SK-N-SH (cell line): ENCODE measurements at regions not wholly inside any gene's neighbourhood (a gene's known extent, or its start where the extent isn't known, plus 50 kb on each side); places are given as distances from the start of the nearest gene placed in this dataset.

ENCODE experiments used
- CTCF ChIA-PET: fragments of 300-600, 350-600 bp; formaldehyde crosslinking; extraction: SDS; loops from one replicate; lab custom pipeline; 2021; lab: Yijun Ruan, JAX
- POLR2A ChIA-PET: fragments of 350-600 bp; sonication (Branson Sonifier 250); formaldehyde crosslinking; extraction: SDS; loops from one replicate; lab custom pipeline; 2020; ENCODE audit warnings: antibody characterized with exemption, inconsistent platforms; lab: Yijun Ruan, JAX
- DNase-seq: peaks from one replicate; pipeline ENCODE4 v3.0.0; 2012
- H2AFZ ChIP-seq: fragments of 200-600 bp; sonication (generic); 2 replicates; pipeline ENCODE4 v1.8.1; 2016; ENCODE audit warnings: antibody characterized with exemption, mild to moderate bottlenecking, low read depth
- H3F3A ChIP-seq: fragments of 200-600 bp; sonication (generic); replicated peaks from 2 replicates; pipeline ENCODE3; 2016; ENCODE audit warnings: antibody characterized with exemption, mild to moderate bottlenecking; ENCODE audit not compliant: insufficient read depth
- H3K27ac ChIP-seq, 2 experiments: fragments of 200-500 bp in 1 of 2; fragments of 200-600 bp in 1 of 2; sonication (Bioruptor generic) in 1 of 2; sonication (generic), shearing (Covaris generic) in 1 of 2; 2 replicates each; pipeline versions ENCODE4 v1.5.1 to v1.6.1; 2014 to 2016; ENCODE audit warnings: low read depth in 2 of 2, inconsistent platforms in 1 of 2, low read length in 1 of 2, mild to moderate bottlenecking in 1 of 2, mixed read lengths in 1 of 2
- H3K27me3 ChIP-seq: fragments of 200-600 bp; sonication (generic), shearing (Covaris generic); 2 replicates; pipeline ENCODE4 v1.6.1; 2016; ENCODE audit warnings: mixed run types; ENCODE audit not compliant: insufficient read depth
- H3K36me3 ChIP-seq, 2 experiments: fragments of 200-500 bp in 1 of 2; fragments of 200-600 bp in 1 of 2; sonication (Bioruptor generic) in 1 of 2; sonication (generic) in 1 of 2; replicated peaks in 1 of 2; 2 replicates each; pipeline versions ENCODE3 to v1.5.1; 2014 to 2016; ENCODE audit warnings: low read length in 1 of 2, mild to moderate bottlenecking in 1 of 2; ENCODE audit not compliant: insufficient read depth in 2 of 2, control insufficient read depth in 1 of 2
- H3K4me1 ChIP-seq, 2 experiments: fragments of 200-500 bp in 1 of 2; fragments of 200-600 bp in 1 of 2; sonication (Bioruptor generic) in 1 of 2; sonication (generic), shearing (Covaris generic) in 1 of 2; 2 replicates each; pipeline versions ENCODE4 v1.5.1 to v1.6.1; 2014 to 2016; ENCODE audit warnings: low read depth in 1 of 2, low read length in 1 of 2, mixed run types in 1 of 2; ENCODE audit not compliant: insufficient read depth in 2 of 2, control insufficient read depth in 1 of 2
- H3K4me2 ChIP-seq: fragments of 200-600 bp; sonication (generic), shearing (Covaris generic); 2 replicates; pipeline ENCODE4 v1.6.1; 2017; ENCODE audit warnings: mixed run types
- H3K4me3 ChIP-seq, 2 experiments: fragments of 200-500 bp in 1 of 2; fragments of 200-600 bp in 1 of 2; sonication (Bioruptor generic) in 1 of 2; sonication (generic), shearing (Covaris generic) in 1 of 2; 2 replicates each; pipeline versions ENCODE4 v1.5.1 to v1.8.1; 2014 to 2016; ENCODE audit warnings: low read depth in 2 of 2, inconsistent platforms in 1 of 2, low read length in 1 of 2, mild to moderate bottlenecking in 1 of 2, mixed read lengths in 1 of 2, moderate library complexity in 1 of 2
- H3K79me2 ChIP-seq: fragments of 200-600 bp; sonication (generic); 2 replicates; pipeline ENCODE4 v1.8.1; 2017; ENCODE audit warnings: mild to moderate bottlenecking; ENCODE audit not compliant: insufficient read depth
- H3K9ac ChIP-seq: fragments of 200-600 bp; sonication (generic); 2 replicates; pipeline ENCODE4 v1.6.1; 2017; ENCODE audit warnings: mixed run types
- H3K9me2 ChIP-seq: fragments of 200-600 bp; sonication (generic); 2 replicates; pipeline ENCODE4 v1.6.1; 2017; ENCODE audit warnings: mixed run types
- H3K9me3 ChIP-seq: fragments of 200-600 bp; sonication (generic); 2 replicates; pipeline ENCODE4 v1.6.1; 2017; ENCODE audit warnings: mixed run types, mild to moderate bottlenecking, moderate library complexity
- H4K20me1 ChIP-seq: fragments of 200-600 bp; sonication (generic); 2 replicates; pipeline ENCODE4 v1.6.1; 2017; ENCODE audit warnings: mild to moderate bottlenecking, mixed run types; ENCODE audit not compliant: insufficient read depth
- EP300 ChIP-seq, 2 experiments: IDR thresholded peaks; 2 replicates each; pipeline versions ENCODE4 v1.4.0 to v1.6.1; 2012; ENCODE audit warnings: borderline replicate concordance in 1 of 2, low read depth in 1 of 2, low read length in 1 of 2
- FOXJ3 ChIP-seq: sonication (generic); formaldehyde crosslinking; IDR thresholded peaks from 2 replicates; pipeline ENCODE4 v1.5.1; 2020; ENCODE audit warnings: mild to moderate bottlenecking, missing genetic modification reagents
- FOXM1 ChIP-seq: IDR thresholded peaks from 2 replicates; pipeline ENCODE4 v1.4.0; 2012; ENCODE audit warnings: low read depth, mild to moderate bottlenecking
- GABPA ChIP-seq: IDR thresholded peaks from 2 replicates; pipeline ENCODE4 v1.4.0; 2012; ENCODE audit warnings: low read depth, mild to moderate bottlenecking
- JUND ChIP-seq: IDR thresholded peaks from 2 replicates; pipeline ENCODE4 v1.4.0; 2012
- MAX ChIP-seq: IDR thresholded peaks from 2 replicates; pipeline ENCODE4 v1.4.0; 2012; ENCODE audit warnings: low read depth
- MEF2A ChIP-seq: IDR thresholded peaks from 2 replicates; pipeline ENCODE4 v1.4.0; 2012; ENCODE audit warnings: low read depth, borderline replicate concordance
- MXI1 ChIP-seq: IDR thresholded peaks from 2 replicates; pipeline ENCODE4 v1.6.1; 2012; ENCODE audit warnings: mild to moderate bottlenecking, low read depth, low read length, improper control_type of control experiment
- NFIC ChIP-seq: IDR thresholded peaks from 2 replicates; pipeline ENCODE4 v1.4.0; 2012; ENCODE audit warnings: borderline replicate concordance
- NRF1 ChIP-seq: IDR thresholded peaks from 2 replicates; pipeline ENCODE4 v1.6.1; 2012; ENCODE audit warnings: low read depth, mild to moderate bottlenecking, low read length
- RAD21 ChIP-seq: IDR thresholded peaks from 2 replicates; pipeline ENCODE4 v1.6.1; 2012; ENCODE audit warnings: mild to moderate bottlenecking, low read length
- RXRA ChIP-seq: IDR thresholded peaks from 2 replicates; pipeline ENCODE4 v1.4.0; 2012; ENCODE audit warnings: low read depth, mild to moderate bottlenecking, borderline replicate concordance
- SIN3A ChIP-seq: IDR thresholded peaks from 2 replicates; pipeline ENCODE4 v1.6.1; 2012; ENCODE audit warnings: low read depth, mild to moderate bottlenecking, low read length, moderate library complexity, borderline replicate concordance
- SMC3 ChIP-seq: IDR thresholded peaks from 2 replicates; pipeline ENCODE4 v1.6.1; 2012; ENCODE audit warnings: low read depth, low read length, improper control_type of control experiment
- TAF1 ChIP-seq: IDR thresholded peaks from 2 replicates; pipeline ENCODE4 v1.6.1; 2012; ENCODE audit warnings: low read depth, mild to moderate bottlenecking, low read length, moderate library complexity, borderline replicate concordance
- TCF12 ChIP-seq: IDR thresholded peaks from 2 replicates; pipeline ENCODE4 v1.4.0; 2012
- TEAD4 ChIP-seq: IDR thresholded peaks from 2 replicates; pipeline ENCODE4 v1.4.0; 2012; ENCODE audit warnings: mild to moderate bottlenecking, borderline replicate concordance; ENCODE audit not compliant: insufficient read depth
- USF1 ChIP-seq: IDR thresholded peaks from 2 replicates; pipeline ENCODE4 v1.4.0; 2012; ENCODE audit warnings: low read depth, borderline replicate concordance
- YY1 ChIP-seq: IDR thresholded peaks from 2 replicates; pipeline ENCODE4 v1.4.0; 2012; ENCODE audit warnings: low read depth, mild to moderate bottlenecking
- ZBTB33 ChIP-seq: IDR thresholded peaks from 2 replicates; pipeline ENCODE4 v1.4.0; 2012; ENCODE audit warnings: low read depth, borderline replicate concordance
- WGBS: methylation state at CpG from one replicate; pipeline ENCODE4 v1.1.6; 2017; ENCODE audit warnings: low lambda C conversion rate; 5-methylcytosine and 5-hydroxymethylcytosine counted together

GRCh38 chr2:8059794-8060193 lies 622.1 kb upstream of the ID2 start:
- no peak for DNase-seq
- POLR2A ChIA-PET = no interaction called here
- no peaks in the 10 kb centered on the region for H3F3A ChIP-seq

GRCh38 chr2:8061219-8061618 lies 620.6 kb upstream of the ID2 start:
- WGBS = 72% methylated on average over 9 of the region's 9 CpGs
- no peaks in the 10 kb centered on the region for H3K36me3 ChIP-seq
- CTCF ChIA-PET = no interaction called here
- DNase-seq = no peak
- H3K79me2 ChIP-seq = no peaks in the 10 kb centered on the region
- no peak for TF ChIP-seq SIN3A
- no peak for TF ChIP-seq ZBTB33
- TF ChIP-seq YY1 = no peak
- no peak for TF ChIP-seq TCF12
- no peak for TF ChIP-seq USF1
- TF ChIP-seq, all 33 proteins: peak for 0
- H3K27ac ChIP-seq = no peak overlapping the region
- H3K9me3 ChIP-seq = no peaks in the 10 kb centered on the region
- no peak overlapping the region for H2AFZ ChIP-seq
- POLR2A ChIA-PET = no interaction called here
- no peaks in the 10 kb centered on the region for H3K9me2 ChIP-seq
- no peak overlapping the region for H3K4me3 ChIP-seq
- no peak overlapping the region for H3K9ac ChIP-seq
- no peaks in the 10 kb centered on the region for H3K27me3 ChIP-seq
- no peaks in the 10 kb centered on the region for H3F3A ChIP-seq
- no peak overlapping the region for H3K4me2 ChIP-seq
- H3K4me1 ChIP-seq = no peaks in the 10 kb centered on the region
- no peaks in the 10 kb centered on the region for H4K20me1 ChIP-seq

More at GRCh38 chr2:8059794-8060193, 622.1 kb upstream of the ID2 start:
- 47% methylated on average over 4 of the region's 4 CpGs for WGBS
- Histone ChIP-seq H3K4me2 (no peak overlapping the region), H3K9me3 (no peaks in the 10 kb centered on the region), H3K9ac (no peak overlapping the region), H3K27me3 (no peaks in the 10 kb centered on the region), H4K20me1 (no peaks in the 10 kb centered on the region), H3K9me2 (no peaks in the 10 kb centered on the region), H3K4me1 (peaks cover 0 to 3% of the 10 kb centered on the region in 2 experiments; a peak in 1 of 4 replicates), H2AFZ (no peak overlapping the region), H3K4me3 (no peak overlapping the region), H3K79me2 (no peaks in the 10 kb centered on the region), H3K36me3 (no peaks in the 10 kb centered on the region), H3K27ac (no peak overlapping the region)
- CTCF ChIA-PET = no interaction called here
- TF ChIP-seq MAX (no peak), SMC3 (no peak), MXI1 (no peak), NFIC (no peak), GABPA (no peak), TAF1 (no peak), TEAD4 (no peak), EP300 (IDR thresholded peaks at IDR 0.05; ENCODE audit: borderline replicate concordance in 1 of 2, low read depth in 1 of 2, low read length in 1 of 2) (no peak), MEF2A (no peak), RAD21 (no peak), NRF1 (no peak), SIN3A (no peak), ZBTB33 (no peak), FOXJ3 (CRISPR knock-in tag) (no peak), JUND (no peak), FOXM1 (no peak), RXRA (no peak), YY1 (no peak)
